SK-N-SH (cell line): ENCODE measurements at regions not wholly inside any gene's neighbourhood (a gene's known extent, or its start where the extent isn't known, plus 50 kb on each side); places are given as distances from the start of the nearest gene placed in this dataset.

ENCODE experiments used
- CTCF ChIA-PET: fragments of 300-600, 350-600 bp; formaldehyde crosslinking; extraction: SDS; loops from one replicate; lab custom pipeline; 2021; lab: Yijun Ruan, JAX
- POLR2A ChIA-PET: fragments of 350-600 bp; sonication (Branson Sonifier 250); formaldehyde crosslinking; extraction: SDS; loops from one replicate; lab custom pipeline; 2020; ENCODE audit warnings: antibody characterized with exemption, inconsistent platforms; lab: Yijun Ruan, JAX
- DNase-seq: peaks from one replicate; pipeline ENCODE4 v3.0.0; 2012
- H2AFZ ChIP-seq: fragments of 200-600 bp; sonication (generic); 2 replicates; pipeline ENCODE4 v1.8.1; 2016; ENCODE audit warnings: antibody characterized with exemption, mild to moderate bottlenecking, low read depth
- H3F3A ChIP-seq: fragments of 200-600 bp; sonication (generic); replicated peaks from 2 replicates; pipeline ENCODE3; 2016; ENCODE audit warnings: antibody characterized with exemption, mild to moderate bottlenecking; ENCODE audit not compliant: insufficient read depth
- H3K27ac ChIP-seq, 2 experiments: fragments of 200-500 bp in 1 of 2; fragments of 200-600 bp in 1 of 2; sonication (Bioruptor generic) in 1 of 2; sonication (generic), shearing (Covaris generic) in 1 of 2; 2 replicates each; pipeline versions ENCODE4 v1.5.1 to v1.6.1; 2014 to 2016; ENCODE audit warnings: low read depth in 2 of 2, inconsistent platforms in 1 of 2, low read length in 1 of 2, mild to moderate bottlenecking in 1 of 2, mixed read lengths in 1 of 2
- H3K27me3 ChIP-seq: fragments of 200-600 bp; sonication (generic), shearing (Covaris generic); 2 replicates; pipeline ENCODE4 v1.6.1; 2016; ENCODE audit warnings: mixed run types; ENCODE audit not compliant: insufficient read depth
- H3K36me3 ChIP-seq, 2 experiments: fragments of 200-500 bp in 1 of 2; fragments of 200-600 bp in 1 of 2; sonication (Bioruptor generic) in 1 of 2; sonication (generic) in 1 of 2; replicated peaks in 1 of 2; 2 replicates each; pipeline versions ENCODE3 to v1.5.1; 2014 to 2016; ENCODE audit warnings: low read length in 1 of 2, mild to moderate bottlenecking in 1 of 2; ENCODE audit not compliant: insufficient read depth in 2 of 2, control insufficient read depth in 1 of 2
- H3K4me1 ChIP-seq, 2 experiments: fragments of 200-500 bp in 1 of 2; fragments of 200-600 bp in 1 of 2; sonication (Bioruptor generic) in 1 of 2; sonication (generic), shearing (Covaris generic) in 1 of 2; 2 replicates each; pipeline versions ENCODE4 v1.5.1 to v1.6.1; 2014 to 2016; ENCODE audit warnings: low read depth in 1 of 2, low read length in 1 of 2, mixed run types in 1 of 2; ENCODE audit not compliant: insufficient read depth in 2 of 2, control insufficient read depth in 1 of 2
- H3K4me2 ChIP-seq: fragments of 200-600 bp; sonication (generic), shearing (Covaris generic); 2 replicates; pipeline ENCODE4 v1.6.1; 2017; ENCODE audit warnings: mixed run types
- H3K4me3 ChIP-seq, 2 experiments: fragments of 200-500 bp in 1 of 2; fragments of 200-600 bp in 1 of 2; sonication (Bioruptor generic) in 1 of 2; sonication (generic), shearing (Covaris generic) in 1 of 2; 2 replicates each; pipeline versions ENCODE4 v1.5.1 to v1.8.1; 2014 to 2016; ENCODE audit warnings: low read depth in 2 of 2, inconsistent platforms in 1 of 2, low read length in 1 of 2, mild to moderate bottlenecking in 1 of 2, mixed read lengths in 1 of 2, moderate library complexity in 1 of 2
- H3K79me2 ChIP-seq: fragments of 200-600 bp; sonication (generic); 2 replicates; pipeline ENCODE4 v1.8.1; 2017; ENCODE audit warnings: mild to moderate bottlenecking; ENCODE audit not compliant: insufficient read depth
- H3K9ac ChIP-seq: fragments of 200-600 bp; sonication (generic); 2 replicates; pipeline ENCODE4 v1.6.1; 2017; ENCODE audit warnings: mixed run types
- H3K9me2 ChIP-seq: fragments of 200-600 bp; sonication (generic); 2 replicates; pipeline ENCODE4 v1.6.1; 2017; ENCODE audit warnings: mixed run types
- H3K9me3 ChIP-seq: fragments of 200-600 bp; sonication (generic); 2 replicates; pipeline ENCODE4 v1.6.1; 2017; ENCODE audit warnings: mixed run types, mild to moderate bottlenecking, moderate library complexity
- H4K20me1 ChIP-seq: fragments of 200-600 bp; sonication (generic); 2 replicates; pipeline ENCODE4 v1.6.1; 2017; ENCODE audit warnings: mild to moderate bottlenecking, mixed run types; ENCODE audit not compliant: insufficient read depth
- CHD2 ChIP-seq: fragments of 150-350 bp; IDR thresholded peaks from 2 replicates; pipeline ENCODE4 v1.6.1; 2018; ENCODE audit warnings: low read length; ENCODE audit not compliant: partially characterized antibody
- EP300 ChIP-seq, 2 experiments: IDR thresholded peaks; 2 replicates each; pipeline versions ENCODE4 v1.4.0 to v1.6.1; 2012; ENCODE audit warnings: borderline replicate concordance in 1 of 2, low read depth in 1 of 2, low read length in 1 of 2
- FOXM1 ChIP-seq: IDR thresholded peaks from 2 replicates; pipeline ENCODE4 v1.4.0; 2012; ENCODE audit warnings: low read depth, mild to moderate bottlenecking
- GABPA ChIP-seq: IDR thresholded peaks from 2 replicates; pipeline ENCODE4 v1.4.0; 2012; ENCODE audit warnings: low read depth, mild to moderate bottlenecking
- JUND ChIP-seq: IDR thresholded peaks from 2 replicates; pipeline ENCODE4 v1.4.0; 2012
- MEF2A ChIP-seq: IDR thresholded peaks from 2 replicates; pipeline ENCODE4 v1.4.0; 2012; ENCODE audit warnings: low read depth, borderline replicate concordance
- MXI1 ChIP-seq: IDR thresholded peaks from 2 replicates; pipeline ENCODE4 v1.6.1; 2012; ENCODE audit warnings: mild to moderate bottlenecking, low read depth, low read length, improper control_type of control experiment
- NFIC ChIP-seq: IDR thresholded peaks from 2 replicates; pipeline ENCODE4 v1.4.0; 2012; ENCODE audit warnings: borderline replicate concordance
- NRF1 ChIP-seq: IDR thresholded peaks from 2 replicates; pipeline ENCODE4 v1.6.1; 2012; ENCODE audit warnings: low read depth, mild to moderate bottlenecking, low read length
- POLR2AphosphoS5 ChIP-seq: IDR thresholded peaks from 2 replicates; pipeline ENCODE4 v1.6.1; 2012; ENCODE audit warnings: low read depth, low read length
- RAD21 ChIP-seq: IDR thresholded peaks from 2 replicates; pipeline ENCODE4 v1.6.1; 2012; ENCODE audit warnings: mild to moderate bottlenecking, low read length
- SMC3 ChIP-seq: IDR thresholded peaks from 2 replicates; pipeline ENCODE4 v1.6.1; 2012; ENCODE audit warnings: low read depth, low read length, improper control_type of control experiment
- TCF12 ChIP-seq: IDR thresholded peaks from 2 replicates; pipeline ENCODE4 v1.4.0; 2012
- TEAD4 ChIP-seq: IDR thresholded peaks from 2 replicates; pipeline ENCODE4 v1.4.0; 2012; ENCODE audit warnings: mild to moderate bottlenecking, borderline replicate concordance; ENCODE audit not compliant: insufficient read depth
- WGBS: methylation state at CpG from one replicate; pipeline ENCODE4 v1.1.6; 2017; ENCODE audit warnings: low lambda C conversion rate; 5-methylcytosine and 5-hydroxymethylcytosine counted together
- TF ChIP-seq, protein P1 (sequence below): fragments of 150-350 bp; IDR thresholded peaks from 2 replicates; pipeline ENCODE4 v1.6.1; 2017; ENCODE audit warnings: antibody characterized with exemption, low read length, low read depth, borderline replicate concordance
- TF ChIP-seq, protein P2 (sequence below): IDR thresholded peaks from 2 replicates; pipeline ENCODE4 v1.4.0; 2012; ENCODE audit warnings: low read depth
- TF ChIP-seq, protein P3 (sequence below): fragments of 200-600 bp; sonication (generic); IDR thresholded peaks from 2 replicates; pipeline ENCODE4 v1.6.1; 2017; ENCODE audit warnings: antibody characterized with exemption, mild to moderate bottlenecking, moderate library complexity
- TF ChIP-seq, protein P4 (sequence below): IDR thresholded peaks from 2 replicates; pipeline ENCODE4 v1.6.1; 2012; ENCODE audit warnings: mild to moderate bottlenecking, low read depth, low read length, moderate library complexity

DNA sequence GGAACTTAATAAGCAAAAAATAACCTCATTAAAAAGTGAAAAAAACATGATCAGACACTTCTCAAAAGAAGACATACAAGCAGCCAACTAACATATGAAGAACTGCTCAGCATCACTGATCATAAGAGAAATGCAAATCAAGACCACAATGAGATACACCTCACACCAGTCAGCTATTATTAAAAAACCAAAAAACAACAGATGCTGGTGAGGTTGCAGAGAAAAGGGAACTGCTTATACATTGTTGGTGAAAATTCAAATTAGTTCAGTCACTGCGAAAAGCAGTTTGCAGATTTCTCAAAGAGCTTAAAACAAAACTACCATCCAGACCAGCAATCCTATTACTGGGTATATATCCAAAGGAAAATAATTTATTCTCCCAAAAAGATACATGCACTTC, 513.3 kb downstream of the MDFIC start:
- no peak for DNase-seq
- no peak overlapping the region for H3K4me3 ChIP-seq
- no peaks in the 10 kb centered on the region for H3K9me3 ChIP-seq
- no peaks in the 10 kb centered on the region; the same call in 1 of the 2 replicates for H3K27me3 ChIP-seq
- H3K9me2 ChIP-seq = no peaks in the 10 kb centered on the region
- H3K79me2 ChIP-seq = no peaks in the 10 kb centered on the region
- H3F3A ChIP-seq = no peaks in the 10 kb centered on the region
- H3K36me3 ChIP-seq = no peaks in the 10 kb centered on the region
- no peak overlapping the region for H3K27ac ChIP-seq
- no peak for TF ChIP-seq MEF2A
- TF ChIP-seq GABPA = no peak
- TF ChIP-seq TEAD4 = no peak
- TF ChIP-seq, protein P1, sequence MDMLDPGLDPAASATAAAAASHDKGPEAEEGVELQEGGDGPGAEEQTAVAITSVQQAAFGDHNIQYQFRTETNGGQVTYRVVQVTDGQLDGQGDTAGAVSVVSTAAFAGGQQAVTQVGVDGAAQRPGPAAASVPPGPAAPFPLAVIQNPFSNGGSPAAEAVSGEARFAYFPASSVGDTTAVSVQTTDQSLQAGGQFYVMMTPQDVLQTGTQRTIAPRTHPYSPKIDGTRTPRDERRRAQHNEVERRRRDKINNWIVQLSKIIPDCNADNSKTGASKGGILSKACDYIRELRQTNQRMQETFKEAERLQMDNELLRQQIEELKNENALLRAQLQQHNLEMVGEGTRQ = no peak
- no peak for TF ChIP-seq CHD2
- no peak for TF ChIP-seq JUND
- TF ChIP-seq, protein P2, sequence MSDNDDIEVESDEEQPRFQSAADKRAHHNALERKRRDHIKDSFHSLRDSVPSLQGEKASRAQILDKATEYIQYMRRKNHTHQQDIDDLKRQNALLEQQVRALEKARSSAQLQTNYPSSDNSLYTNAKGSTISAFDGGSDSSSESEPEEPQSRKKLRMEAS = no peak
- no peak for TF ChIP-seq TCF12
- no peak for TF ChIP-seq POLR2AphosphoS5
- TF ChIP-seq, protein P3, sequence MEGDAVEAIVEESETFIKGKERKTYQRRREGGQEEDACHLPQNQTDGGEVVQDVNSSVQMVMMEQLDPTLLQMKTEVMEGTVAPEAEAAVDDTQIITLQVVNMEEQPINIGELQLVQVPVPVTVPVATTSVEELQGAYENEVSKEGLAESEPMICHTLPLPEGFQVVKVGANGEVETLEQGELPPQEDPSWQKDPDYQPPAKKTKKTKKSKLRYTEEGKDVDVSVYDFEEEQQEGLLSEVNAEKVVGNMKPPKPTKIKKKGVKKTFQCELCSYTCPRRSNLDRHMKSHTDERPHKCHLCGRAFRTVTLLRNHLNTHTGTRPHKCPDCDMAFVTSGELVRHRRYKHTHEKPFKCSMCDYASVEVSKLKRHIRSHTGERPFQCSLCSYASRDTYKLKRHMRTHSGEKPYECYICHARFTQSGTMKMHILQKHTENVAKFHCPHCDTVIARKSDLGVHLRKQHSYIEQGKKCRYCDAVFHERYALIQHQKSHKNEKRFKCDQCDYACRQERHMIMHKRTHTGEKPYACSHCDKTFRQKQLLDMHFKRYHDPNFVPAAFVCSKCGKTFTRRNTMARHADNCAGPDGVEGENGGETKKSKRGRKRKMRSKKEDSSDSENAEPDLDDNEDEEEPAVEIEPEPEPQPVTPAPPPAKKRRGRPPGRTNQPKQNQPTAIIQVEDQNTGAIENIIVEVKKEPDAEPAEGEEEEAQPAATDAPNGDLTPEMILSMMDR = no peak
- TF ChIP-seq, protein P4, sequence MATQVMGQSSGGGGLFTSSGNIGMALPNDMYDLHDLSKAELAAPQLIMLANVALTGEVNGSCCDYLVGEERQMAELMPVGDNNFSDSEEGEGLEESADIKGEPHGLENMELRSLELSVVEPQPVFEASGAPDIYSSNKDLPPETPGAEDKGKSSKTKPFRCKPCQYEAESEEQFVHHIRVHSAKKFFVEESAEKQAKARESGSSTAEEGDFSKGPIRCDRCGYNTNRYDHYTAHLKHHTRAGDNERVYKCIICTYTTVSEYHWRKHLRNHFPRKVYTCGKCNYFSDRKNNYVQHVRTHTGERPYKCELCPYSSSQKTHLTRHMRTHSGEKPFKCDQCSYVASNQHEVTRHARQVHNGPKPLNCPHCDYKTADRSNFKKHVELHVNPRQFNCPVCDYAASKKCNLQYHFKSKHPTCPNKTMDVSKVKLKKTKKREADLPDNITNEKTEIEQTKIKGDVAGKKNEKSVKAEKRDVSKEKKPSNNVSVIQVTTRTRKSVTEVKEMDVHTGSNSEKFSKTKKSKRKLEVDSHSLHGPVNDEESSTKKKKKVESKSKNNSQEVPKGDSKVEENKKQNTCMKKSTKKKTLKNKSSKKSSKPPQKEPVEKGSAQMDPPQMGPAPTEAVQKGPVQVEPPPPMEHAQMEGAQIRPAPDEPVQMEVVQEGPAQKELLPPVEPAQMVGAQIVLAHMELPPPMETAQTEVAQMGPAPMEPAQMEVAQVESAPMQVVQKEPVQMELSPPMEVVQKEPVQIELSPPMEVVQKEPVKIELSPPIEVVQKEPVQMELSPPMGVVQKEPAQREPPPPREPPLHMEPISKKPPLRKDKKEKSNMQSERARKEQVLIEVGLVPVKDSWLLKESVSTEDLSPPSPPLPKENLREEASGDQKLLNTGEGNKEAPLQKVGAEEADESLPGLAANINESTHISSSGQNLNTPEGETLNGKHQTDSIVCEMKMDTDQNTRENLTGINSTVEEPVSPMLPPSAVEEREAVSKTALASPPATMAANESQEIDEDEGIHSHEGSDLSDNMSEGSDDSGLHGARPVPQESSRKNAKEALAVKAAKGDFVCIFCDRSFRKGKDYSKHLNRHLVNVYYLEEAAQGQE = no peak
- no peak for TF ChIP-seq EP300 (IDR thresholded peaks at IDR 0.05; ENCODE audit: borderline replicate concordance in 1 of 2, low read depth in 1 of 2, low read length in 1 of 2)
- no peak for TF ChIP-seq RAD21
- TF ChIP-seq NFIC = no peak
- TF ChIP-seq MXI1 = no peak
- no peak for TF ChIP-seq SMC3
- no peak for TF ChIP-seq NRF1
- no peak for TF ChIP-seq FOXM1
- no peak overlapping the region for H2AFZ ChIP-seq
- H4K20me1 ChIP-seq = no peaks in the 10 kb centered on the region
- no peak overlapping the region for H3K9ac ChIP-seq
- H3K4me2 ChIP-seq = no peak overlapping the region
- CTCF ChIA-PET = no interaction called here
- WGBS = 6% methylated on average over 1 of the region's 1 CpG
- H3K4me1 ChIP-seq = no peaks in the 10 kb centered on the region
- POLR2A ChIA-PET = no interaction called here
